ENCODE measurements at regions not wholly inside any gene's neighbourhood (a gene's known extent, or its start where the extent isn't known, plus 50 kb on each side); places are given as distances from the start of the nearest gene placed in this dataset.

GRCh38 chr13:60973529-60973928 lies 442.1 kb downstream of the PCDH20 start (continued):
- TF ChIP-seq POU5F1 (IDR thresholded peaks at IDR 0.05; ENCODE audit: low read depth, low read length), result no peak
- TF ChIP-seq EP300 (IDR thresholded peaks at IDR 0.05; ENCODE audit: borderline replicate concordance in 1 of 2, low read depth in 2 of 2, low read length in 2 of 2), result no peak
- TF ChIP-seq KDM1A (IDR thresholded peaks at IDR 0.05; ENCODE audit: borderline replicate concordance, low read length), result no peak
- TF ChIP-seq MAX (IDR thresholded peaks at IDR 0.05), result no peak
- no peak for TF ChIP-seq HDAC2 (IDR thresholded peaks at IDR 0.05; ENCODE audit: borderline replicate concordance in 1 of 2, low read depth in 2 of 2, low read length in 2 of 2)
